Loucy (cell line): ENCODE measurements at regions not wholly inside any gene's neighbourhood (a gene's known extent, or its start where the extent isn't known, plus 50 kb on each side); places are given as distances from the start of the nearest gene placed in this dataset.

Source experiments
- EZH2phosphoT487 ChIP-seq: fragments of 200-600 bp; IDR thresholded peaks from 2 replicates; pipeline ENCODE4 v1.6.1; 2018; ENCODE audit warnings: antibody characterized with exemption, mild to moderate bottlenecking, moderate library complexity, borderline replicate concordance
- TF ChIP-seq, protein P1 (sequence below): fragments of 200-600 bp; sonication (generic); conservative IDR thresholded peaks from 2 replicates; pipeline ENCODE4 v1.5.1; 2014; ENCODE audit warnings: mild to moderate bottlenecking, antibody characterized with exemption, low read length

DNA sequence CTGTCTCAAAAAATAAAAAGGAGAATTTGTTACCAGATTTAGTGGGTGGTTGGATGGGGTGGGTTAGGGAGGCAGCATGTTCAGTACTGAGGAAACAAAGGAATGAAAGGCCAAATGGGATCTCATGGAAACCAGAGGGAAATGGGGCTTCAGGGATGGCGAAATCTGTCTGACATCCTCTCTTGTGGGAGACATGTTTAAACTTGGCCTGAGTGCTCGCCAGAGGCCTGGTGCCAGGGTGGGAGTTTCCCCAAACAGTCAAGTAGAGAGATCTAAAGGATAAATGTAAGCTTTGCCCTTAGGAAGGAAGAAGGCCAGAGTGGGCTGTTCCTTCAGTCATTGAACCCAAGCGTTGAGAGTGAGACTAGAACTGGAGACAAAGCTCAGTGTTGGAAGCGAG is 61.9 kb upstream of the AKIRIN2 start:
- TF ChIP-seq, protein P1, sequence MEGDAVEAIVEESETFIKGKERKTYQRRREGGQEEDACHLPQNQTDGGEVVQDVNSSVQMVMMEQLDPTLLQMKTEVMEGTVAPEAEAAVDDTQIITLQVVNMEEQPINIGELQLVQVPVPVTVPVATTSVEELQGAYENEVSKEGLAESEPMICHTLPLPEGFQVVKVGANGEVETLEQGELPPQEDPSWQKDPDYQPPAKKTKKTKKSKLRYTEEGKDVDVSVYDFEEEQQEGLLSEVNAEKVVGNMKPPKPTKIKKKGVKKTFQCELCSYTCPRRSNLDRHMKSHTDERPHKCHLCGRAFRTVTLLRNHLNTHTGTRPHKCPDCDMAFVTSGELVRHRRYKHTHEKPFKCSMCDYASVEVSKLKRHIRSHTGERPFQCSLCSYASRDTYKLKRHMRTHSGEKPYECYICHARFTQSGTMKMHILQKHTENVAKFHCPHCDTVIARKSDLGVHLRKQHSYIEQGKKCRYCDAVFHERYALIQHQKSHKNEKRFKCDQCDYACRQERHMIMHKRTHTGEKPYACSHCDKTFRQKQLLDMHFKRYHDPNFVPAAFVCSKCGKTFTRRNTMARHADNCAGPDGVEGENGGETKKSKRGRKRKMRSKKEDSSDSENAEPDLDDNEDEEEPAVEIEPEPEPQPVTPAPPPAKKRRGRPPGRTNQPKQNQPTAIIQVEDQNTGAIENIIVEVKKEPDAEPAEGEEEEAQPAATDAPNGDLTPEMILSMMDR: no peak
- TF ChIP-seq EZH2phosphoT487: no peak
